Smooth muscle cell (in vitro differentiated cells): ENCODE measurements at regions not wholly inside any gene's neighbourhood (a gene's known extent, or its start where the extent isn't known, plus 50 kb on each side); places are given as distances from the start of the nearest gene placed in this dataset.

Experiments
- DNase-seq: peaks from one replicate; lab custom pipeline; 2025; ENCODE audit not compliant: unreplicated experiment; lab: John Stamatoyannopoulos, UW
- H2AFZ ChIP-seq: fragments of 200-600 bp; sonication (generic); 2 replicates; pipeline ENCODE4 v1.6.0; 2016; ENCODE audit warnings: antibody characterized with exemption, low read depth, mild to moderate bottlenecking
- H3F3A ChIP-seq: fragments of 200-600 bp; sonication (generic); 2 replicates; pipeline ENCODE4 v1.6.0; 2017; ENCODE audit warnings: antibody characterized with exemption, low read depth
- H3K27ac ChIP-seq: fragments of 200-600 bp; sonication (generic); 2 replicates; pipeline ENCODE4 v1.5.1; 2016; ENCODE audit warnings: low read depth, mild to moderate bottlenecking
- H3K27me3 ChIP-seq: fragments of 200-600 bp; sonication (generic); 2 replicates; pipeline ENCODE4 v1.6.1; 2016; ENCODE audit warnings: low read depth, mild to moderate bottlenecking
- H3K36me3 ChIP-seq: fragments of 200-600 bp; sonication (generic); 2 replicates; pipeline ENCODE4 v1.5.1; 2016; ENCODE audit warnings: low read depth
- H3K4me1 ChIP-seq: fragments of 200-600 bp; sonication (generic); 2 replicates; pipeline ENCODE4 v1.5.1; 2016; ENCODE audit warnings: low read depth
- H3K4me2 ChIP-seq: fragments of 200-600 bp; sonication (generic); 2 replicates; pipeline ENCODE4 v1.6.0; 2016; ENCODE audit warnings: mild to moderate bottlenecking
- H3K4me3 ChIP-seq: fragments of 200-600 bp; sonication (generic); 2 replicates; pipeline ENCODE4 v1.5.1; 2016; ENCODE audit warnings: mild to moderate bottlenecking
- H3K79me2 ChIP-seq: fragments of 200-600 bp; sonication (generic); 2 replicates; pipeline ENCODE4 v1.6.0; 2016; ENCODE audit warnings: low read depth, mild to moderate bottlenecking
- H3K9ac ChIP-seq: fragments of 200-600 bp; sonication (generic); 2 replicates; pipeline ENCODE4 v1.6.0; 2016; ENCODE audit warnings: low read depth
- H3K9me3 ChIP-seq: fragments of 200-600 bp; sonication (generic); replicated peaks from 2 replicates; pipeline ENCODE4 v1.5.1; 2016; ENCODE audit warnings: low read depth
- H4K20me1 ChIP-seq: fragments of 200-600 bp; sonication (generic); 2 replicates; pipeline ENCODE4 v1.6.0; 2016; ENCODE audit warnings: low read depth
- CTCF ChIP-seq: fragments of 200-600 bp; sonication (generic); IDR thresholded peaks from 2 replicates; pipeline ENCODE4 v1.5.1; 2017; ENCODE audit warnings: borderline replicate concordance, mild to moderate bottlenecking, antibody characterized with exemption; ENCODE audit not compliant: insufficient read depth, poor library complexity, severe bottlenecking
- WGBS: methylation state at CpG from one replicate; pipeline ENCODE4 v1.1.7; 2016; ENCODE audit warnings: low lambda C conversion rate; 5-methylcytosine and 5-hydroxymethylcytosine counted together

GRCh38 chr4:119738901-119739300 lies 110.3 kb upstream of the PDE5A start:
- H3K9ac ChIP-seq, result no peak overlapping the region
- H3K79me2 ChIP-seq, result no peaks in the 10 kb centered on the region
- H3K4me3 ChIP-seq, result no peak overlapping the region
- no peaks in the 10 kb centered on the region for H4K20me1 ChIP-seq
- 81% methylated on average over 2 of the region's 2 CpGs for WGBS
- H3K9me3 ChIP-seq, result no peaks in the 10 kb centered on the region
- no peak for DNase-seq
- no peak overlapping the region for H2AFZ ChIP-seq
- H3K4me2 ChIP-seq, result no peak overlapping the region
- peaks cover 7% of the 10 kb centered on the region for H3K4me1 ChIP-seq
- H3K27ac ChIP-seq, result no peak overlapping the region
- H3K27me3 ChIP-seq, result no peaks in the 10 kb centered on the region
- no peak for TF ChIP-seq CTCF
- no peaks in the 10 kb centered on the region for H3F3A ChIP-seq
- H3K36me3 ChIP-seq, result no peaks in the 10 kb centered on the region

- H3K4me1 ChIP-seq, result peaks cover 7% of the 10 kb centered on the region
- H3K36me3 ChIP-seq, result no peaks in the 10 kb centered on the region
- H3K27ac ChIP-seq, result no peak overlapping the region
- no peak for TF ChIP-seq CTCF
- H3F3A ChIP-seq, result no peaks in the 10 kb centered on the region
- H3K4me3 ChIP-seq, result no peak overlapping the region
- no peaks in the 10 kb centered on the region for H3K27me3 ChIP-seq
- no peak overlapping the region for H3K9ac ChIP-seq
- no peaks in the 10 kb centered on the region for H4K20me1 ChIP-seq
- H3K9me3 ChIP-seq, result no peaks in the 10 kb centered on the region
- no peaks in the 10 kb centered on the region for H3K79me2 ChIP-seq
- no peak overlapping the region for H2AFZ ChIP-seq
- H3K4me2 ChIP-seq, result no peak overlapping the region
- DNase-seq, result no peak
- 96% methylated on average over 2 of the region's 2 CpGs for WGBS
Measured at GRCh38 chr4:119736559-119736958, 108.0 kb upstream of the PDE5A start.

- Histone ChIP-seq H3K36me3 (no peaks in the 10 kb centered on the region), H2AFZ (no peak overlapping the region), H3K4me1 (peaks cover 16% of the 10 kb centered on the region), H3K9ac (no peak overlapping the region), H3K79me2 (no peaks in the 10 kb centered on the region), H3K27ac (peak overlapping the region; percentile 86), H3F3A (peaks cover 4% of the 10 kb centered on the region), H3K4me2 (peak overlapping the region; percentile 31), H4K20me1 (no peaks in the 10 kb centered on the region), H3K27me3 (no peaks in the 10 kb centered on the region), H3K9me3 (no peaks in the 10 kb centered on the region), H3K4me3 (no peak overlapping the region)
- TF ChIP-seq CTCF, result no peak
- DNase-seq, result no peak
- WGBS, result 29% methylated on average over 1 of the region's 1 CpG
Measured at GRCh38 chr4:119735165-119735651, 106.6 kb upstream of the PDE5A start.

GRCh38 chr4:119733431-119733830 lies 104.8 kb upstream of the PDE5A start:
- Histone ChIP-seq H3K36me3 (no peaks in the 10 kb centered on the region), H3K27ac (no peak overlapping the region), H3K27me3 (no peaks in the 10 kb centered on the region), H3K4me2 (peak overlapping the region; percentile 25), H4K20me1 (no peaks in the 10 kb centered on the region), H3K4me1 (peaks cover 16% of the 10 kb centered on the region), H3F3A (peaks cover 4% of the 10 kb centered on the region), H3K9ac (no peak overlapping the region), H3K4me3 (no peak overlapping the region), H3K9me3 (no peaks in the 10 kb centered on the region), H3K79me2 (no peaks in the 10 kb centered on the region), H2AFZ (no peak overlapping the region)
- DNase-seq, result no peak
- no peak for TF ChIP-seq CTCF
- WGBS, result 100% methylated on average over 1 of the region's 1 CpG
